ENCODE measurements at regions not wholly inside any gene's neighbourhood (a gene's known extent, or its start where the extent isn't known, plus 50 kb on each side); places are given as distances from the start of the nearest gene placed in this dataset.

- Histone ChIP-seq H2AFZ (ENCODE audit: insufficient read depth, low read depth, low read length, poor library complexity, severe bottlenecking) (no peak overlapping the region), H3K4me2 (replicated peaks; ENCODE audit: extremely low read depth, low read length, poor library complexity, severe bottlenecking) (no peak overlapping the region), H3K36me3 (replicated peaks in 1 of 2; ENCODE audit: control insufficient read depth in 1 of 2, insufficient read depth in 2 of 2, low read length in 2 of 2) (no peaks in the 10 kb centered on the region), H3K79me2 (ENCODE audit: insufficient read depth, low read length) (no peaks in the 10 kb centered on the region), H3K9me3 (replicated peaks in 1 of 2; ENCODE audit: control insufficient read depth in 1 of 2, insufficient read depth in 1 of 2, low read length in 2 of 2) (peaks cover 11 to 12% of the 10 kb centered on the region in 2 donors), H3K27ac (ENCODE audit: low read depth in 1 of 2, low read length in 2 of 2) (no peak overlapping the region), H3K4me3 (replicated peaks in 1 of 3; ENCODE audit: low read depth in 2 of 3, low read length in 3 of 3) (no peak overlapping the region), H4K20me1 (ENCODE audit: insufficient read depth, low read length) (no peaks in the 10 kb centered on the region), H3K27me3 (ENCODE audit: control insufficient read depth in 2 of 2, insufficient read depth in 2 of 2, low read length in 2 of 2) (no peaks in the 10 kb centered on the region), H3K4me1 (ENCODE audit: control insufficient read depth in 1 of 2, insufficient read depth in 2 of 2, low read length in 2 of 2) (no peaks in the 10 kb centered on the region), H3K9ac (ENCODE audit: insufficient read depth, low read length, poor library complexity, severe bottlenecking) (no peak overlapping the region)
- no peak overlapping the region for H3K27ac Mint-ChIP-seq
- intact Hi-C loops (cut with micrococcal nuclease): no loop called here
- H3K9me3 Mint-ChIP-seq: peaks cover 3 to 19% (median 8%) of the 10 kb centered on the region in 7 donors
- H3K4me3 Mint-ChIP-seq: no peak overlapping the region
- no peaks in the 10 kb centered on the region for H3K27me3 Mint-ChIP-seq (ENCODE audit: low read depth in 3 of 3)
- TF ChIP-seq CTCF (IDR thresholded peaks at IDR 0.05): no peak
- no CpG with 5 or more reads among the region's 1 CpG for WGBS (ENCODE audit: insufficient coverage)
- H3K4me1 Mint-ChIP-seq: no peaks in the 10 kb centered on the region
- no peak for DNase-seq
- H3K36me3 Mint-ChIP-seq: no peaks in the 10 kb centered on the region
These were observed 203.5 kb upstream of the OBI1 start for GRCh38 chr13:78862446-78862845.

GRCh38 chr13:78852709-78853108 is 193.8 kb upstream of the OBI1 start:
- Mint-ChIP-seq H3K4me1 (no peaks in the 10 kb centered on the region), H3K27me3 (ENCODE audit: low read depth in 3 of 3) (no peaks in the 10 kb centered on the region), H3K36me3 (no peaks in the 10 kb centered on the region), H3K4me3 (no peak overlapping the region), H3K27ac (no peak overlapping the region), H3K9me3 (peaks cover 8 to 22% (median 14%) of the 10 kb centered on the region in 7 donors)
- Histone ChIP-seq H3K9me3 (replicated peaks in 1 of 2; ENCODE audit: control insufficient read depth in 1 of 2, insufficient read depth in 1 of 2, low read length in 2 of 2) (peaks cover 6 to 14% of the 10 kb centered on the region in 2 donors), H3K9ac (ENCODE audit: insufficient read depth, low read length, poor library complexity, severe bottlenecking) (no peak overlapping the region), H3K79me2 (ENCODE audit: insufficient read depth, low read length) (no peaks in the 10 kb centered on the region), H2AFZ (ENCODE audit: insufficient read depth, low read depth, low read length, poor library complexity, severe bottlenecking) (no peak overlapping the region), H3K36me3 (replicated peaks in 1 of 2; ENCODE audit: control insufficient read depth in 1 of 2, insufficient read depth in 2 of 2, low read length in 2 of 2) (no peaks in the 10 kb centered on the region), H3K4me3 (replicated peaks in 1 of 3; ENCODE audit: low read depth in 2 of 3, low read length in 3 of 3) (no peak overlapping the region), H3K4me1 (ENCODE audit: control insufficient read depth in 1 of 2, insufficient read depth in 2 of 2, low read length in 2 of 2) (no peaks in the 10 kb centered on the region), H3K27ac (ENCODE audit: low read depth in 1 of 2, low read length in 2 of 2) (no peak overlapping the region), H3K27me3 (ENCODE audit: control insufficient read depth in 2 of 2, insufficient read depth in 2 of 2, low read length in 2 of 2) (no peaks in the 10 kb centered on the region), H4K20me1 (ENCODE audit: insufficient read depth, low read length) (no peaks in the 10 kb centered on the region), H3K4me2 (replicated peaks; ENCODE audit: extremely low read depth, low read length, poor library complexity, severe bottlenecking) (no peak overlapping the region)
- intact Hi-C loops (cut with micrococcal nuclease): no loop called here
- no peak for TF ChIP-seq CTCF (IDR thresholded peaks at IDR 0.05)
- no peak for DNase-seq
- 92% methylated on average over 1 of the region's 1 CpG for WGBS (ENCODE audit: insufficient coverage)

All from CD14-positive monocyte (primary cell).